ENCODE measurements at regions not wholly inside any gene's neighbourhood (a gene's known extent, or its start where the extent isn't known, plus 50 kb on each side); places are given as distances from the start of the nearest gene placed in this dataset.

GRCh38 chr20:22819112-22819511 is 216.0 kb upstream of the SSTR4 start:
- Histone ChIP-seq H4K91ac (ENCODE audit: insufficient read length, low read depth, low read length) (no peak overlapping the region), H3K23me2 (ENCODE audit: insufficient read length, low read depth, low read length, poor library complexity, severe bottlenecking) (no peaks in the 10 kb centered on the region), H2BK5ac (ENCODE audit: insufficient read length, low read length) (no peak overlapping the region), H3K9me3 (ENCODE audit: control insufficient read depth, low read depth, low read length) (no peaks in the 10 kb centered on the region), H2BK120ac (ENCODE audit: low read depth, low read length, poor library complexity, severe bottlenecking) (no peak overlapping the region), H3T11ph (ENCODE audit: low read length) (no peak overlapping the region), H3K27me3 (ENCODE audit: insufficient read depth, low read length) (no peaks in the 10 kb centered on the region), H2BK15ac (ENCODE audit: low read depth, low read length) (no peak overlapping the region), H3K4ac (ENCODE audit: low read depth, low read length) (no peak overlapping the region), H3K79me2 (ENCODE audit: insufficient read depth, low read length) (no peaks in the 10 kb centered on the region), H3K4me2 (ENCODE audit: insufficient read depth, insufficient read length, low read length) (no peak overlapping the region), H2AK5ac (ENCODE audit: insufficient read length, low read length) (no peak overlapping the region), H4K5ac (ENCODE audit: insufficient read length, low read depth, low read length) (no peak overlapping the region), H3K79me1 (ENCODE audit: insufficient read depth, low read depth, low read length, poor library complexity, severe bottlenecking) (no peaks in the 10 kb centered on the region), H3K23ac (ENCODE audit: insufficient read length, low read depth, low read length) (no peak overlapping the region), H3K56ac (ENCODE audit: insufficient read length, low read depth, low read length) (no peak overlapping the region), H3K9ac (ENCODE audit: extremely low read depth, insufficient read length, low read length) (no peak overlapping the region), H3K18ac (ENCODE audit: insufficient read length, low read depth, low read length) (no peak overlapping the region), H2AFZ (ENCODE audit: low read length) (no peak overlapping the region), H3K14ac (ENCODE audit: insufficient read depth, low read length) (no peak overlapping the region), H4K20me1 (ENCODE audit: control insufficient read depth, insufficient read depth, insufficient read length) (no peaks in the 10 kb centered on the region), H2BK12ac (ENCODE audit: insufficient read length, low read depth, low read length) (no peak overlapping the region), H2BK20ac (ENCODE audit: low read depth, low read length, poor library complexity, severe bottlenecking) (no peak overlapping the region), H3K4me1 (ENCODE audit: insufficient read depth, low read length) (peaks cover 3% of the 10 kb centered on the region; the same call in 1 of the 2 replicates), H3K27ac (ENCODE audit: insufficient read length, low read depth, low read length) (no peak overlapping the region), H4K8ac (replicated peaks; ENCODE audit: insufficient read length, low read depth, low read length) (no peak overlapping the region)
- peaks cover 4% of the 10 kb centered on the region for H3K27me3 Mint-ChIP-seq (ENCODE audit: low read depth)
- no CpG with 5 or more reads among the region's 4 CpGs for WGBS (ENCODE audit: extremely low coverage, insufficient read length, low lambda C conversion rate)
- no peak overlapping the region for H3K27ac Mint-ChIP-seq
- no peak for TF ChIP-seq CTCF (conservative IDR thresholded peaks at IDR 0.05)
- H3K9me3 Mint-ChIP-seq, result peaks cover 0 to 2% of the 10 kb centered on the region in 2 experiments; a peak in 1 of 5 replicates
- H3K4me1 Mint-ChIP-seq, result peaks cover 0 to 12% of the 10 kb centered on the region in 2 experiments; a peak in 1 of 4 replicates
- DNase-seq, result no peak
- no peaks in the 10 kb centered on the region for H3K36me3 Mint-ChIP-seq (ENCODE audit: insufficient read depth in 1 of 3, low read depth in 3 of 3)
- no peak overlapping the region for H3K4me3 Mint-ChIP-seq
